Activated CD4-positive, alpha-beta T cell treated with anti-CD3 and anti-CD28 coated beads for 36 hours (primary cell): ENCODE measurements at regions not wholly inside any gene's neighbourhood (a gene's known extent, or its start where the extent isn't known, plus 50 kb on each side); places are given as distances from the start of the nearest gene placed in this dataset.

Source experiments
- ATAC-seq: fragments of 200-7000 bp; cut with Tn5 transposase; one replicate; pipeline ENCODE4 v1.10.0; 2021; ENCODE audit warnings: mild to moderate bottlenecking, moderate library complexity
- CTCF ChIA-PET: fragments of 350-600 bp; sonication (Branson Sonifier 250); formaldehyde crosslinking; loops from one replicate; lab custom pipeline; 2021; ENCODE audit warnings: antibody characterized with exemption; lab: Charles Lee
- POLR2A ChIA-PET: fragments of 350-600 bp; sonication (Branson Sonifier 250); formaldehyde crosslinking; loops from one replicate; lab custom pipeline; 2021; ENCODE audit warnings: antibody characterized with exemption, inconsistent platforms; lab: Charles Lee
- DNase-seq: peaks from one replicate; pipeline ENCODE4 v3.0.0-alpha.2; 2020
- H3K27ac Mint-ChIP-seq: one replicate; pipeline ENCODE4 v1.8.0; 2021; ENCODE audit warnings: mixed read lengths
- H3K27me3 Mint-ChIP-seq: one replicate; pipeline ENCODE4 v1.8.0; 2021; ENCODE audit warnings: mixed read lengths
- H3K36me3 Mint-ChIP-seq: one replicate; pipeline ENCODE4 v1.8.0; 2021; ENCODE audit warnings: low read depth, mixed read lengths
- H3K4me1 Mint-ChIP-seq: one replicate; pipeline ENCODE4 v1.8.0; 2021; ENCODE audit warnings: mixed read lengths
- H3K4me3 Mint-ChIP-seq: one replicate; pipeline ENCODE4 v1.8.0; 2021; ENCODE audit warnings: mild to moderate bottlenecking, moderate library complexity, mixed read lengths
- H3K9me3 Mint-ChIP-seq: one replicate; pipeline ENCODE4 v1.8.0; 2021; ENCODE audit warnings: low read depth, mixed read lengths
- intact Hi-C, 2 experiments: fragments of 100-400 bp; cut with DNase I in 1 of 2; cut with micrococcal nuclease in 1 of 2; formaldehyde crosslinking; loops; one replicate each; pipeline versions ENCODE4 v1.14.2 to v1.15.1; 2022 to 2024; cut with DNase I, micrococcal nuclease

- ATAC-seq (no peak), DNase-seq (no peak)
- intact Hi-C loops = no loop called here
- Mint-ChIP-seq H3K4me3 (no peak overlapping the region), H3K27me3 (no peaks in the 10 kb centered on the region), H3K36me3 (no peaks in the 10 kb centered on the region), H3K27ac (no peak overlapping the region), H3K9me3 (no peaks in the 10 kb centered on the region), H3K4me1 (no peaks in the 10 kb centered on the region)
- ChIA-PET CTCF (no interaction called here), POLR2A (no interaction called here)
Observed at GRCh38 chrX:117538178-117539089, 578.2 kb downstream of the KLHL13 start.

- intact Hi-C loops = no loop called here
- no peaks in the 10 kb centered on the region for H3K36me3 Mint-ChIP-seq
- no peak for ATAC-seq
Observed at GRCh38 chrX:117532339-117532738, 584.3 kb downstream of the KLHL13 start.

GRCh38 chrX:117522725-117523700, 593.6 kb downstream of the KLHL13 start:
- intact Hi-C loops = no loop called here
- no peak for ATAC-seq
- no peak for DNase-seq
- no peaks in the 10 kb centered on the region for H3K36me3 Mint-ChIP-seq
- H3K4me3 Mint-ChIP-seq = no peak overlapping the region
- ChIA-PET CTCF (interaction anchor here (0.6 to 1.4 kb wide), 2 partner anchors 12 to 213 kb away, joined by 3 to 4 read pairs; no protein-coding TSS in a partner anchor), POLR2A (no interaction called here)
- H3K9me3 Mint-ChIP-seq = peaks cover 3% of the 10 kb centered on the region
- H3K27me3 Mint-ChIP-seq = no peaks in the 10 kb centered on the region
- H3K27ac Mint-ChIP-seq = no peak overlapping the region
- no peaks in the 10 kb centered on the region for H3K4me1 Mint-ChIP-seq

More at GRCh38 chrX:117532339-117532738, 584.3 kb downstream of the KLHL13 start:
- Mint-ChIP-seq H3K4me1 (no peaks in the 10 kb centered on the region), H3K9me3 (no peaks in the 10 kb centered on the region), H3K4me3 (no peak overlapping the region), H3K27me3 (no peaks in the 10 kb centered on the region), H3K27ac (no peak overlapping the region)
- no peak for DNase-seq
- ChIA-PET POLR2A (no interaction called here), CTCF (no interaction called here)

DNA sequence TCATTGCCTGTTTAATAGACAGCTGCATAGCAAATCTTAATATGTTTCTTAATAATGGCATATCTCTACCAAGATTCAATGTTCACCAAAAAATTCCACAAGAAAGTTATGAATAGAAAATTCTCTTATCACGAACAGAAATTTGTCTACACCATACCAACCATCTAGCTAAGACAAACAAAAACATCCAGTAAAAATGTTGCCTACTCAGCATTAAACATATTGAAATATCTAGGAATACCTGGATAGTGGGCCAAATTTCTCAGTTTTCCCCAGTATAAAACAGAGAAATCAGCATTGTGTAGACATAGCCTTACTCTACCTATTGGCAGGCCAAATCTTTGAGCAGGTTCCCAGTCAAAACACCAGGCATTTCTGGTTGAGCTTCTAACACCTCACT, 598.6 kb downstream of the KLHL13 start:
- Mint-ChIP-seq H3K4me1 (no peaks in the 10 kb centered on the region), H3K4me3 (no peak overlapping the region), H3K27ac (no peak overlapping the region), H3K36me3 (no peaks in the 10 kb centered on the region), H3K27me3 (no peaks in the 10 kb centered on the region), H3K9me3 (peaks cover 3% of the 10 kb centered on the region)
- intact Hi-C loops = no loop called here
- ChIA-PET POLR2A (no interaction called here), CTCF (no interaction called here)
- no peak for DNase-seq
- no peak for ATAC-seq

- Mint-ChIP-seq H3K4me1 (no peaks in the 10 kb centered on the region), H3K27ac (no peak overlapping the region)
- POLR2A ChIA-PET = no interaction called here
Observed at GRCh38 chrX:117511379-117511778, 605.2 kb downstream of the KLHL13 start.

GRCh38 chrX:117510453-117510852, 606.2 kb downstream of the KLHL13 start:
- no peak overlapping the region for H3K4me3 Mint-ChIP-seq

More at GRCh38 chrX:117511379-117511778, 605.2 kb downstream of the KLHL13 start:
- DNase-seq (no peak), ATAC-seq (no peak)
- CTCF ChIA-PET = interaction anchor here (1.2 kb wide), 1 partner anchor 11 kb away, joined by 4 read pairs; no protein-coding TSS in a partner anchor
- H3K36me3 Mint-ChIP-seq = no peaks in the 10 kb centered on the region
- H3K9me3 Mint-ChIP-seq = no peaks in the 10 kb centered on the region
- no peaks in the 10 kb centered on the region for H3K27me3 Mint-ChIP-seq
- H3K4me3 Mint-ChIP-seq = no peak overlapping the region
- intact Hi-C loops = no loop called here

GRCh38 chrX:117508021-117508420, 608.6 kb downstream of the KLHL13 start:
- no peak overlapping the region for H3K27ac Mint-ChIP-seq
- no peak overlapping the region for H3K4me3 Mint-ChIP-seq
- intact Hi-C loops = no loop called here
- H3K9me3 Mint-ChIP-seq = no peaks in the 10 kb centered on the region
- ChIA-PET CTCF (no interaction called here), POLR2A (no interaction called here)
- ATAC-seq (no peak), DNase-seq (no peak)
- no peaks in the 10 kb centered on the region for H3K36me3 Mint-ChIP-seq
- no peaks in the 10 kb centered on the region for H3K27me3 Mint-ChIP-seq
- H3K4me1 Mint-ChIP-seq = no peaks in the 10 kb centered on the region

More at GRCh38 chrX:117510453-117510852, 606.2 kb downstream of the KLHL13 start:
- CTCF ChIA-PET = interaction anchor here (1.2 kb wide), 1 partner anchor 12 kb away, joined by 4 read pairs; no protein-coding TSS in a partner anchor
- no peak overlapping the region for H3K27ac Mint-ChIP-seq
- DNase-seq (no peak), ATAC-seq (no peak)
- POLR2A ChIA-PET = no interaction called here
- no peaks in the 10 kb centered on the region for H3K9me3 Mint-ChIP-seq
- H3K36me3 Mint-ChIP-seq = no peaks in the 10 kb centered on the region
- intact Hi-C loops = no loop called here
- H3K4me1 Mint-ChIP-seq = no peaks in the 10 kb centered on the region
- no peaks in the 10 kb centered on the region for H3K27me3 Mint-ChIP-seq

DNA sequence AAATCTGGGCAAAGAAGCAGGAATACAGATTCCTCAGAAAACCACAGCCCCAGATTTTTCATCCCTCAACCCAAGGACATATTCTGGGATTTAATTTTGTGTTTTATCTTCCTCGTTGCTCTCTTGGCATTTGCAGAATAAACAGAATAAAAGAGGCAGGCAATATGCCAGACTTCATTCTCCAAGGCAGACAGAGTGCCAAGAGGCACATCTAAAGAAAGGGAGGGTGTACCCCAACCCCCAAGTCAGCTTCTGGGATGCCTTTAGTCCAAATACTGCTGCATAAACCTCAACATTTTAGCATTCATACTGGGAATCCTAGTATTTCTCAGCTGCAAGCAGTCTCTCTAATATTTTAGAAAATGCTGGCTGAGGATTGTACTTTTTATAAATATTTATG, 629.2 kb downstream of the KLHL13 start:
- H3K27me3 Mint-ChIP-seq = no peaks in the 10 kb centered on the region
- no peaks in the 10 kb centered on the region for H3K9me3 Mint-ChIP-seq
- ATAC-seq (no peak), DNase-seq (no peak)
- H3K4me3 Mint-ChIP-seq = no peak overlapping the region
- H3K27ac Mint-ChIP-seq = no peak overlapping the region
- intact Hi-C loops = no loop called here
- ChIA-PET CTCF (no interaction called here), POLR2A (no interaction called here)
- no peaks in the 10 kb centered on the region for H3K36me3 Mint-ChIP-seq
- no peaks in the 10 kb centered on the region for H3K4me1 Mint-ChIP-seq

DNA sequence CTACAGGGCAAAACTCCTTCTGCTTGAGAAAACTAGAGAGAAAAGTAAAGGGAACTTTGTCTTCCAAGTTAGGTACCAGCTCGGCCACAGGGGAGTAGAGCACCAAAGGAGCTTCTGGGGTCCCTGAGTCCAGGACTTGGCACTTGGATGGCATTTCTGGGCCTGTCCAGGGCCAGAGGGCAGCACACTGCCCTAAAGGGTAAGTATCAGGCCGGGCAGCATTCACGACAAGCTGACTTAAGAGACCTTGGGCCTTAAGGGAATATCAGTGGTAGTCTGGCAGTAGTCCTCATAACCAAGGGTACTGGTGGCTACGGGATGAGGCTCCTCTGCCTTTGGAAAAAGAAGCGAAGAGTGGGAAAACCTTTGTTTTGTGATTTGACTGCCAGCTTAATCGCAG, 632.7 kb downstream of the KLHL13 start:
- no peak for DNase-seq
- intact Hi-C loops = no loop called here
- H3K4me3 Mint-ChIP-seq = no peak overlapping the region
- no peak for ATAC-seq
- no peaks in the 10 kb centered on the region for H3K9me3 Mint-ChIP-seq
- ChIA-PET POLR2A (no interaction called here), CTCF (no interaction called here)
- H3K4me1 Mint-ChIP-seq = no peaks in the 10 kb centered on the region
- no peaks in the 10 kb centered on the region for H3K36me3 Mint-ChIP-seq
- H3K27ac Mint-ChIP-seq = no peak overlapping the region
- H3K27me3 Mint-ChIP-seq = no peaks in the 10 kb centered on the region

DNA sequence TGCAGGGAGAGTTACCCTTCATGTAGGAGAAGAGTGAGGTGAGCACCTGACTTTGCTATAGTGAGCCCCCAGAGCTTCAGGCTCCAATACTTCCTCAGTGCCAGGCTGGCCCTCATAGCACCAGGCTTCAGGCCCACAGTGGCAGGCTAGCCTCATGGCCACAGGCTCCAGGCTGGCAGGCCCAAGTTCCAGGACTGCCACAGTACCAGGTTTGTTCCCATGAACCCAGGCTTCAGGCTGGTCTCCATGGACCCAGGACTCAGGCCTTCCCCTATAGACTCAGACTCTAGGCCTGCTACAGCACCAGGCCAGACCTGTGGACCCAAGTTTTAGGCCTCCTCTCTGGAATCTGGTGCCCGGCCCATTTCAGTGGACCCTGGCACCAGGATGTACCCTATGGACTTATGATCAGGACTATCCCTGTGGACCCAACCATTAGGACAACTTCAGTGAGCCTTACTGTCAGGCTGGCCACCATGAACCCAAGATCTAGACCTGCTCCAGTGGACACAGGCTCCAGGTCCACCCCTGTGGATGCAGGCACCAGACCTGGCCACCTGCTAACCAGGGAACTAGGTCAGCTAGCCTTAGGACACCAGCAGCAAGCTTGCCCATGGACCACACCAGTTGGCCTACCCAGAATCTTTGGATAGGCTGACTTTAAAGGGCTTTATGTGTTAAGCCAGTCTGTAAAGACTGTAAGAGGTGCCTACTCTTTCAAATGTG, 658.2 kb downstream of the KLHL13 start:
- ChIA-PET CTCF (no interaction called here), POLR2A (no interaction called here)
- no peaks in the 10 kb centered on the region for H3K27me3 Mint-ChIP-seq
- ATAC-seq (no peak), DNase-seq (no peak)
- no peaks in the 10 kb centered on the region for H3K36me3 Mint-ChIP-seq
- no peak overlapping the region for H3K27ac Mint-ChIP-seq
- intact Hi-C loops = no loop called here
- H3K4me1 Mint-ChIP-seq = no peaks in the 10 kb centered on the region
- no peaks in the 10 kb centered on the region for H3K9me3 Mint-ChIP-seq
- no peak overlapping the region for H3K4me3 Mint-ChIP-seq

DNA sequence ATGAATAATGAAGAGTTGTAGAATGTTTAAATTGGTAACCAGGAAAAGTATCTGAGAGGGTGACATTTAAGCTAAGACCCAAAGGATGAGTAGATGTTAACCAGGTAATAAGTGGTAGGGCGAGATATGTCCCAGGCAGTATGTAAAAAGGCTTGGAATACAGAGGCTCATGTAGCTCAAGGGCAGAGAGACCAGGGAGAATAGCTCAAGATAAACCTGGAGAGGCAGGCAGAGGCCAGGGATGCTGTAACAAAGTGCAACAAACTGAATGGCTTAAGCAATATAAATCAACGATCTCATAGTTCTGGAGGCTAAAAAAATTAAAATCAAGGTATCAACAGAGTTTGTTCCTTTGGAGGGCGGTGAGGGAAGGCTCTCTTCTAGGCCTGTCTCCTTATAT, 660.8 kb downstream of the KLHL13 start:
- ATAC-seq = no peak
- intact Hi-C loops = no loop called here
- H3K27ac Mint-ChIP-seq = no peak overlapping the region
- POLR2A ChIA-PET = no interaction called here
- H3K9me3 Mint-ChIP-seq = no peaks in the 10 kb centered on the region
- no peak overlapping the region for H3K4me3 Mint-ChIP-seq
- H3K27me3 Mint-ChIP-seq = no peaks in the 10 kb centered on the region
- no peaks in the 10 kb centered on the region for H3K36me3 Mint-ChIP-seq
- CTCF ChIA-PET = no interaction called here
- DNase-seq = no peak
- H3K4me1 Mint-ChIP-seq = no peaks in the 10 kb centered on the region
